ENCODE measurements at regions not wholly inside any gene's neighbourhood (a gene's known extent, or its start where the extent isn't known, plus 50 kb on each side); places are given as distances from the start of the nearest gene placed in this dataset.

DNA sequence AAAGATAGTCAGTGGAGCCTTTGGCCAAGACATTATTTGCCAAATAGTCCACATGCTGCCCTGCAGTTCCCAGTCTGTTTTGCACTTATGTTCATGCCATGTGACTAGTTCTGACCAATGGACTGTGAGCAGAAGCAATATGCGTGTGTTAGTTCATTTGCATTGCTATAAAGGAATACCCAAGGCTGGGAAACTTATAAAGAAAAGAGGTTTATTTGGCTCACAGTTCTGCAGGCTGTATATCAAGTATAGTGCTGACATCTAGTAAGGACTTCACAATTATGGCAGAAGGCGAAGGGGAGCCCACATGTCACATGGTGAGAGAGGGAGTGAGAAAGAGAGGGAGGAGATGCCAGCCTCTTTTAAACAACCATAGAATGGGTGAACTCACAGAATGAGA, 193.3 kb downstream of the PTPRU start:
- TF ChIP-seq, protein P1, sequence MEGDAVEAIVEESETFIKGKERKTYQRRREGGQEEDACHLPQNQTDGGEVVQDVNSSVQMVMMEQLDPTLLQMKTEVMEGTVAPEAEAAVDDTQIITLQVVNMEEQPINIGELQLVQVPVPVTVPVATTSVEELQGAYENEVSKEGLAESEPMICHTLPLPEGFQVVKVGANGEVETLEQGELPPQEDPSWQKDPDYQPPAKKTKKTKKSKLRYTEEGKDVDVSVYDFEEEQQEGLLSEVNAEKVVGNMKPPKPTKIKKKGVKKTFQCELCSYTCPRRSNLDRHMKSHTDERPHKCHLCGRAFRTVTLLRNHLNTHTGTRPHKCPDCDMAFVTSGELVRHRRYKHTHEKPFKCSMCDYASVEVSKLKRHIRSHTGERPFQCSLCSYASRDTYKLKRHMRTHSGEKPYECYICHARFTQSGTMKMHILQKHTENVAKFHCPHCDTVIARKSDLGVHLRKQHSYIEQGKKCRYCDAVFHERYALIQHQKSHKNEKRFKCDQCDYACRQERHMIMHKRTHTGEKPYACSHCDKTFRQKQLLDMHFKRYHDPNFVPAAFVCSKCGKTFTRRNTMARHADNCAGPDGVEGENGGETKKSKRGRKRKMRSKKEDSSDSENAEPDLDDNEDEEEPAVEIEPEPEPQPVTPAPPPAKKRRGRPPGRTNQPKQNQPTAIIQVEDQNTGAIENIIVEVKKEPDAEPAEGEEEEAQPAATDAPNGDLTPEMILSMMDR (IDR thresholded peaks at IDR 0.05): no peak
- TF ChIP-seq EZH2phosphoT487 (IDR thresholded peaks at IDR 0.05) (no peak), EZH2 (IDR thresholded peaks at IDR 0.05) (no peak)

Measured in neural progenitor cell (in vitro differentiated cells).